ENCODE measurements at regions not wholly inside any gene's neighbourhood (a gene's known extent, or its start where the extent isn't known, plus 50 kb on each side); places are given as distances from the start of the nearest gene placed in this dataset.

DNA sequence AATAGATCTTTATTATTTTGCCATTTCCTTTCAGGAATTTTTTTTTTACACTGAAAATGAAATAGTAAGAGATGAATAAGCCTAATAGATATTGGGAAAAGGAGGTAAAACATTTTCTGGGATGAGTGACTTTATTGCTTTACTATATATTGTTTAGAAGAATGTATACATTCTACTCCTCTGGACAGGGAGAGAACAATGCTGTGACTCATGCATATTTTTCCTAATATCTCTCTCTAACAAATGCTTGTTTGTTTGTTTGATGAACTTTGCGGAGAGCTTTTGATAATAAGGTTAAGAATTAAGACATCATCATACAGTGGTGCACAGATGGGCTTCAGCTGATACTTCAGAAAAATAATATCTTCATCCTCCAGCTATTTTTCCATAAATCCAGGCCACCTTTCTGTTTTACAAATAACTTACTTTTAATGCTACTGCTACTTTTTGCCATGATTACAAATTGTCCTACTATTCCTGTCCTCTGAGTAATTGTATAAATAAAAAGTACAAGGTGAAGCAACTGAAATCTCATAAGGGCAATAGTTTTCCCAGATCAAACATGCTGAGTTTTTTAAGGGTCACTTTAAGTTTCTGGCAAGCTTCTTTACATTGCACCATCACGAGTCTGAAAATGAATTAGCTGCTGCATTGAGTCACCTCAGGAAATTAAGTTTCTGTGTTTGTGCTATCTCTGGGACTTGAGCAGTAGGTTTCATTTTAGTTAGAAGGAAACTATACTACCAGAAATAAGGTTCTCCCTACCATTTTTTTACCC, 207.3 kb upstream of the POT1 start:
- Histone ChIP-seq H3K27ac (no peak overlapping the region), H3K27me3 (replicated peaks; ENCODE audit: insufficient read depth) (no peaks in the 10 kb centered on the region), H3K9me3 (no peaks in the 10 kb centered on the region), H3K36me3 (no peaks in the 10 kb centered on the region), H3K4me3 (no peak overlapping the region), H3K4me1 (replicated peaks) (no peaks in the 10 kb centered on the region)
- WGBS: 49% methylated on average over 2 of the region's 2 CpGs
- TF ChIP-seq, protein P1, sequence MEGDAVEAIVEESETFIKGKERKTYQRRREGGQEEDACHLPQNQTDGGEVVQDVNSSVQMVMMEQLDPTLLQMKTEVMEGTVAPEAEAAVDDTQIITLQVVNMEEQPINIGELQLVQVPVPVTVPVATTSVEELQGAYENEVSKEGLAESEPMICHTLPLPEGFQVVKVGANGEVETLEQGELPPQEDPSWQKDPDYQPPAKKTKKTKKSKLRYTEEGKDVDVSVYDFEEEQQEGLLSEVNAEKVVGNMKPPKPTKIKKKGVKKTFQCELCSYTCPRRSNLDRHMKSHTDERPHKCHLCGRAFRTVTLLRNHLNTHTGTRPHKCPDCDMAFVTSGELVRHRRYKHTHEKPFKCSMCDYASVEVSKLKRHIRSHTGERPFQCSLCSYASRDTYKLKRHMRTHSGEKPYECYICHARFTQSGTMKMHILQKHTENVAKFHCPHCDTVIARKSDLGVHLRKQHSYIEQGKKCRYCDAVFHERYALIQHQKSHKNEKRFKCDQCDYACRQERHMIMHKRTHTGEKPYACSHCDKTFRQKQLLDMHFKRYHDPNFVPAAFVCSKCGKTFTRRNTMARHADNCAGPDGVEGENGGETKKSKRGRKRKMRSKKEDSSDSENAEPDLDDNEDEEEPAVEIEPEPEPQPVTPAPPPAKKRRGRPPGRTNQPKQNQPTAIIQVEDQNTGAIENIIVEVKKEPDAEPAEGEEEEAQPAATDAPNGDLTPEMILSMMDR (IDR thresholded peaks at IDR 0.05): no peak
- TF ChIP-seq POLR2A (IDR thresholded peaks at IDR 0.05): no peak
- TF ChIP-seq POLR2AphosphoS5 (IDR thresholded peaks at IDR 0.05): no peak
- DNase-seq (ENCODE audit: low spot score): no peak
- intact Hi-C loops (cut with DNase I): no loop called here

DNA sequence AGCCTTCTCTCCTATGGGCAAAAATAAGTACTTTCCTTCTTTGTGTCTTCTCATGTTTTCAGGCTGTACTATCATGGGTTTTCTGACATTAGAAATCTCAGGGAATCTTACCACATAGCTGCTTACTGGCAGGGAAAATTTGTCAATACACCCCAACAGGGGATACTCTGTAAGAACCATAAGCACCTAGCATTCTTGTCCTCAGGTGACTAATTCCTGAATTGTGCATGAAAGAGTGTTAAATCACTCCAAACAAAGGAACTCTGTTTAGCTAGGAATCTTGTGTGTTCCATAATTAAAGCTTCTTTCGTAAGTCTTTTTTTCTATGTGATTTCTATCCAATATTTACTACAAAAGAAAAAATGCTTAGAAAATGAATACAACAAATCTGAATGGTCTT, 206.7 kb upstream of the POT1 start:
- Histone ChIP-seq H3K27ac (no peak overlapping the region), H3K27me3 (replicated peaks; ENCODE audit: insufficient read depth) (no peaks in the 10 kb centered on the region), H3K9me3 (no peaks in the 10 kb centered on the region), H3K36me3 (no peaks in the 10 kb centered on the region), H3K4me3 (no peak overlapping the region), H3K4me1 (replicated peaks) (no peaks in the 10 kb centered on the region)
- intact Hi-C loops (cut with DNase I): no loop called here
- no peak for TF ChIP-seq POLR2AphosphoS5 (IDR thresholded peaks at IDR 0.05)
- TF ChIP-seq, protein P1 (IDR thresholded peaks at IDR 0.05): no peak
- TF ChIP-seq POLR2A (IDR thresholded peaks at IDR 0.05): no peak
- DNase-seq (ENCODE audit: low spot score): no peak
- WGBS: 31% methylated on average over 1 of the region's 1 CpG

DNA sequence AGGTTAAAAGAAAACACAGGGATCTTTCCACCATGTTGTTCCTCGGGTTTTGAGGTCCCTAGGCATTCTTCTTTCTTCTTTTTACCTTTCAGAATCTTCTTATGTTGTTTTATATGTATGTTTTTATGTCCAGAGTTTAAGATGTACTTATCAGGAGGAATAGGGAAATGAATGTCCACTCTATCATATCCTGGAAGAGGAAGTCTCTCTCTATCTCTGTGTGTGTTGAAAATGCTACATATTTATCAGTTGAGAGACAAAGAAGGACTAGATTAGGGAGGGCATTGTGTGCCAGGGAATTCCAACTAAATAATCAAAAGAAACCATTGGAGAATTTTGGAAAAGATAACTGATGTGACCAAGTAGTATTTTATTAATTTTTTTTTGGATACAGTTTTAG, 200.5 kb upstream of the POT1 start:
- TF ChIP-seq POLR2A (IDR thresholded peaks at IDR 0.05) (no peak), POLR2AphosphoS5 (IDR thresholded peaks at IDR 0.05) (no peak)
- TF ChIP-seq, protein P1 (IDR thresholded peaks at IDR 0.05): no peak
- Histone ChIP-seq H3K4me1 (replicated peaks) (no peaks in the 10 kb centered on the region), H3K9me3 (no peaks in the 10 kb centered on the region), H3K27me3 (replicated peaks; ENCODE audit: insufficient read depth) (no peaks in the 10 kb centered on the region), H3K4me3 (no peak overlapping the region), H3K36me3 (no peaks in the 10 kb centered on the region), H3K27ac (no peak overlapping the region)
- 96% methylated on average over 1 of the region's 1 CpG for WGBS
- no peak for DNase-seq (ENCODE audit: low spot score)
- intact Hi-C loops (cut with DNase I): no loop called here

DNA sequence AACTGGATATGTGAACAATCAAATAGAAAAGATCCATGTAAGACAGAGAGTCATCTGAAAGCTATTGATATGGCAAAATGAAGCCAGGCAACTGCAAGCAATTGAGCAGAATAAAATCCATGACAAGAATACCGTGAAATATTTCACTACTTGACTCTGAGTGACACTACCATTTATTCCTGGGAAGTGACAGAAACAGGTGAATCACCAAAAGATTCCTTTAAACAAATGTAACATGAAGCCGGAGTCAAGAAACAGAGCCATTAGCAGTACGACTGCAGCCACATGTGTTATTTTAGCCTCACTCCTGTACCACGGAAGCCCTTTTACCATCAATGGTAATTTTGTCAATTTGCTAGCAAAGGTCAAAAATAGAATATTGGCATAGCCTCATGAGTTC, 197.7 kb upstream of the POT1 start:
- TF ChIP-seq POLR2AphosphoS5 (IDR thresholded peaks at IDR 0.05) (no peak), POLR2A (IDR thresholded peaks at IDR 0.05) (no peak)
- TF ChIP-seq, protein P1 (IDR thresholded peaks at IDR 0.05): no peak
- WGBS: 65% methylated on average over 4 of the region's 4 CpGs
- Histone ChIP-seq H3K4me1 (replicated peaks) (no peaks in the 10 kb centered on the region), H3K36me3 (no peaks in the 10 kb centered on the region), H3K9me3 (no peaks in the 10 kb centered on the region), H3K27me3 (replicated peaks; ENCODE audit: insufficient read depth) (no peaks in the 10 kb centered on the region), H3K4me3 (no peak overlapping the region), H3K27ac (no peak overlapping the region)
- no peak for DNase-seq (ENCODE audit: low spot score)
- intact Hi-C loops (cut with DNase I): no loop called here

DNA sequence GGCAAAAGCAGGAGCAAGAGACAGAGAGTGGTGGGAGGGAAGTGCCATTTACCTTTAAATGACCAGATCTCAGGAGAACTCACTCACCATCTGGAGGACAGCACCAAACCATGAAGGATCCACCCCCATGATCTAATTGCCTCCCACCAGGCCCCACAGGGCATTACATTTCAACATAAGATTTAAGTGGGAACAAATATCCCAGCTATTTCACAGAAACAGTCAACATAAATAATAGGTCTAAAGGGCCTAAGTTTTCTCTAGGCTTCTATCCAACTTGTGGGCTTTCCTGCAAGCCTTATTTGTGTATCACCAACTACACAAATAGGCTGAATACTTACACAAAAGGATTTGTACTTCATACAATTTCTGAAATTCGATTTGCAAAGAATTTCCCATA, 196.8 kb upstream of the POT1 start:
- TF ChIP-seq, protein P1 (IDR thresholded peaks at IDR 0.05): no peak
- TF ChIP-seq POLR2A (IDR thresholded peaks at IDR 0.05) (no peak), POLR2AphosphoS5 (IDR thresholded peaks at IDR 0.05) (no peak)
- intact Hi-C loops (cut with DNase I): no loop called here
- Histone ChIP-seq H3K9me3 (no peaks in the 10 kb centered on the region), H3K27me3 (replicated peaks; ENCODE audit: insufficient read depth) (no peaks in the 10 kb centered on the region), H3K27ac (no peak overlapping the region), H3K36me3 (no peaks in the 10 kb centered on the region), H3K4me1 (replicated peaks) (no peaks in the 10 kb centered on the region), H3K4me3 (no peak overlapping the region)
- 52% methylated on average over 1 of the region's 1 CpG for WGBS
- no peak for DNase-seq (ENCODE audit: low spot score)

All from prostate gland (tissue), 2 donors.